ENCODE measurements at regions not wholly inside any gene's neighbourhood (a gene's known extent, or its start where the extent isn't known, plus 50 kb on each side); places are given as distances from the start of the nearest gene placed in this dataset.
"Not testable (repeated sequence)": the region's sequence is repeated elsewhere in the genome, so short reads cannot be mapped to it uniquely, and the experiment has no call there.

DNA sequence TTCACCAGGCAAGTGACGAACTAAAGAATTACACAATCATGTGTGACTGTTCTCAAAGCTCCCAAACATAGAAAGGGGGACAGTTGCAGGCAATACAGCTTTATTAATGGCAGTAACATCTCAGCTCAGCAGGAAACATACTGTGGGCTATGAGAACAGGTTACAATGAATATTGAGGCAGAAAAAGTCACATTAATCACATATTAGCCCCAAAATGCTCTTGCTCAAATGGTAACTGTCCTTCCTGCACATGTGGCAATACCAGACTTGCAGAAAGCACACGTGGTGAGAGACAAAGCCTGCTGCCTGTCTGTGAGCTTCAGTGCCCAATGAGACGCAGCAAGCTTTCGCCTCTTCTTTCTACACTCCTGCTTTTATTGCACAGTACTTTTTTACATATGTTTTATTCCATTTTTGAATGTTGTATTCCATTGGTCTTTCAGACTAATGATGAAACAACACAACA is 104.9 kb upstream of the ACBD5 start:
- Histone ChIP-seq H3K36me3 (no peaks in the 10 kb centered on the region), H3K27ac (no peak overlapping the region), H3K27me3 (peaks cover 0 to 20% (median 0%) of the 10 kb centered on the region in 3 donors), H3K4me1 (no peaks in the 10 kb centered on the region), H3K4me3 (no peak overlapping the region), H3K9me3 (no peaks in the 10 kb centered on the region)
- DNase-seq: no peak
- intact Hi-C loops (cut with DNase I; ENCODE audit: low total_unique reads): no loop called here
- WGBS, 5 donors: 49 to 56% (median 53%) methylated on average over 4 of the region's 4 CpGs
- no peak for TF ChIP-seq EP300 (IDR thresholded peaks at IDR 0.05)
- no peak for TF ChIP-seq POLR2AphosphoS5 (IDR thresholded peaks at IDR 0.05)
- TF ChIP-seq, protein P1, sequence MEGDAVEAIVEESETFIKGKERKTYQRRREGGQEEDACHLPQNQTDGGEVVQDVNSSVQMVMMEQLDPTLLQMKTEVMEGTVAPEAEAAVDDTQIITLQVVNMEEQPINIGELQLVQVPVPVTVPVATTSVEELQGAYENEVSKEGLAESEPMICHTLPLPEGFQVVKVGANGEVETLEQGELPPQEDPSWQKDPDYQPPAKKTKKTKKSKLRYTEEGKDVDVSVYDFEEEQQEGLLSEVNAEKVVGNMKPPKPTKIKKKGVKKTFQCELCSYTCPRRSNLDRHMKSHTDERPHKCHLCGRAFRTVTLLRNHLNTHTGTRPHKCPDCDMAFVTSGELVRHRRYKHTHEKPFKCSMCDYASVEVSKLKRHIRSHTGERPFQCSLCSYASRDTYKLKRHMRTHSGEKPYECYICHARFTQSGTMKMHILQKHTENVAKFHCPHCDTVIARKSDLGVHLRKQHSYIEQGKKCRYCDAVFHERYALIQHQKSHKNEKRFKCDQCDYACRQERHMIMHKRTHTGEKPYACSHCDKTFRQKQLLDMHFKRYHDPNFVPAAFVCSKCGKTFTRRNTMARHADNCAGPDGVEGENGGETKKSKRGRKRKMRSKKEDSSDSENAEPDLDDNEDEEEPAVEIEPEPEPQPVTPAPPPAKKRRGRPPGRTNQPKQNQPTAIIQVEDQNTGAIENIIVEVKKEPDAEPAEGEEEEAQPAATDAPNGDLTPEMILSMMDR (IDR thresholded peaks at IDR 0.05): no peak
- no peak for TF ChIP-seq POLR2A (IDR thresholded peaks at IDR 0.05)

DNA sequence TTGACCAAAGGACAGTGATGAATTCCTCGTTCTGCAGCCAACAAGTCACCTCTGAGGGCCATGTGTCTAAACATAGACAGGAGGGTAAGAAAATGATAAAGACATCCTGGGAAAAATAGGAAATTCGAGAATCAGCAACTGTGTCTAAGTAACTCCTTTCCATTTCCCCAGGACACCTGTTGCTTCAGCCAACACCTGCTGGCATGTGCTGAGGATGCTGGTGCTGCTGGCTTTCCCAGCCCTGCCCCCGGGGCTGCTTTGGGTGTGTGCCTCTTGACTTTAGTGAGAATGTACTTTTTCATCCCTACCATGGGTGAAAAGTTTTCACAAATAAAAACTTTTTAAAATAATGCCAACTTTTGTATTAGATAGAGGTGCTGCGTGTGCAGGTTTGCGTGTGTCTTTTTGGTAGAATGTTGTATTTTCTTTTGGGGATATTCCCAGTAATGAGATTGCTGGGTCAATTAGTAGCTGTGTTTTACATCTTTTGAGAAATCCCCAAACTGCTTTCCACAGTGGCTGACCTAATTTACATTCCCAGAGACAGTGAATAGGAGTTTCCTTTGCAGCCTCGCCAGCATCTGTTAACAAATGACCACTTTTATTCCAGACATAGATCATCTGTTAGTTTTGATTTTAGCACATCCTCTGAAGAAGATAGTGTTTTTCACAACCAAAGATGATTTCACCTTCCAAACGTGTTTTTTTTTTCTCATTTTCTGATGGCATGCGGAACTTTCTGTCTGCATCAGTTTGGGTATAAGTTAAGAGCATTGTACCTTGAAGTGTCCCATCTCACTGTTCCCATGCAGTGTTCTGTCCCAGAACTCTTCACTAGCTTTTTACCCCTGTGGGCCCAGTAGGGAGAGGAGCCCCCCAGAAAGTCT is 104.2 kb upstream of the ACBD5 start:
- 57 to 60% (median 58%) methylated on average over 8 of the region's 8 CpGs for WGBS, 5 donors
- DNase-seq: no peak
- H3K9me3 ChIP-seq: no peaks in the 10 kb centered on the region

DNA sequence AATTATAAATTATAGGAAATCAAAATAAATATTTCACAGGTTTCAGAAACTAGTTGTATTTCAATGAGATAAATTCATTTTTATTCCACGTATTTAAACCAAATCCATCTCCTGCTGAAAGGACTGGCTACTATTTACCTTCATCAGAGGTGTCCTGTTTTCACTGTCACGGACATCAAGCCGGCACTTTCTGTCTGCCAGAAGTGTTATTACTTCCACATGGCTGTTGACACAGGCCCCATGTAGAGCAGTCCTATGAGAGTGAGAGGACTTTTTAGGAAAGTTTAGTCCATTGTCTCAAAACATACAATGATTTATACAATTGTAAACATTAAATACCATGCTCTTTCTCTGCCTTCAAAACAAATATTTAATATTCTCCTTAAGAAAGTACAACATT is 100.4 kb upstream of the ACBD5 start:
- H3K36me3 ChIP-seq: no peaks in the 10 kb centered on the region
- 27 to 46% (median 41%) methylated on average over 3 of the region's 3 CpGs for WGBS, 5 donors
- TF ChIP-seq EP300 (IDR thresholded peaks at IDR 0.05) (no peak), POLR2A (IDR thresholded peaks at IDR 0.05) (no peak), POLR2AphosphoS5 (IDR thresholded peaks at IDR 0.05) (no peak)
- TF ChIP-seq, protein P1 (IDR thresholded peaks at IDR 0.05): no peak
- H3K4me3 ChIP-seq: no peak overlapping the region
- H3K27me3 ChIP-seq: no peaks in the 10 kb centered on the region
- DNase-seq: no peak
- no peaks in the 10 kb centered on the region for H3K9me3 ChIP-seq
- H3K4me1 ChIP-seq: no peaks in the 10 kb centered on the region
- intact Hi-C loops (cut with DNase I; ENCODE audit: low total_unique reads): no loop called here
- no peak overlapping the region for H3K27ac ChIP-seq

More for the DNA sequence above, 104.2 kb upstream of the ACBD5 start:
- H3K4me1 ChIP-seq: no peaks in the 10 kb centered on the region
- peaks cover 0 to 15% (median 0%) of the 10 kb centered on the region in 3 donors for H3K27me3 ChIP-seq
- intact Hi-C loops (cut with DNase I; ENCODE audit: low total_unique reads): no loop called here
- no peak overlapping the region for H3K4me3 ChIP-seq
- no peaks in the 10 kb centered on the region for H3K36me3 ChIP-seq
- TF ChIP-seq POLR2AphosphoS5 (IDR thresholded peaks at IDR 0.05): no peak
- no peak for TF ChIP-seq POLR2A (IDR thresholded peaks at IDR 0.05)
- TF ChIP-seq EP300 (IDR thresholded peaks at IDR 0.05): no peak
- TF ChIP-seq, protein P1 (IDR thresholded peaks at IDR 0.05): no peak
- no peak overlapping the region for H3K27ac ChIP-seq

DNA sequence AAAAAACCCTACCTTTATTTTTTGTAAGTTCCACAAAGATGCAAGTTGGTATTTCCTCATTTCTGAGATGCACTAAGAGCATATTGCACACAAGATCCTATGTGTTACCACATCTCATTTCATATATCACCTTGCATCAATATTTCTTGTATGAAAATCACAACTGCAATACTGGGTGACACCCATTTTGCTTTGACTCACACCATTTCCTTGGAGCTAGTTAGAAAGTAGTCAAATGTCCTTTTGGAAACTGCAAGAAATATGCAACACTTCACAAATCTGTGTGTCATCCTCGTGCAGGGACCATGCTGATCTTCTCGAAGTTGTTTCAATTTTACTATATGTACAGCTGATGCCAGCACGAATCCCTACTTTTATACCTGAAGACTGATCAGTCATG is 94.6 kb upstream of the ACBD5 start:
- H3K36me3 ChIP-seq; H3K9me3 ChIP-seq; H3K27ac ChIP-seq; DNase-seq; H3K27me3 ChIP-seq; H3K4me1 ChIP-seq; intact Hi-C loops (cut with DNase I; ENCODE audit: low total_unique reads); H3K4me3 ChIP-seq: not testable (repeated sequence)
- WGBS, 5 donors: 67 to 87% (median 82%) methylated on average over 3 of the region's 3 CpGs

- WGBS, 5 donors: 78 to 94% (median 90%) methylated on average over 3 of the region's 3 CpGs
- intact Hi-C loops (cut with DNase I; ENCODE audit: low total_unique reads): no loop called here
- no peaks in the 10 kb centered on the region for H3K27me3 ChIP-seq
Observed at GRCh38 chr10:27330074-27330473, 89.5 kb upstream of the ACBD5 start.

More at GRCh38 chr10:27330074-27330473, 89.5 kb upstream of the ACBD5 start:
- Histone ChIP-seq H3K36me3 (no peaks in the 10 kb centered on the region), H3K9me3 (no peaks in the 10 kb centered on the region), H3K4me3 (no peak overlapping the region), H3K27ac (no peak overlapping the region), H3K4me1 (no peaks in the 10 kb centered on the region)
- DNase-seq: no peak
- TF ChIP-seq POLR2AphosphoS5 (IDR thresholded peaks at IDR 0.05) (no peak), EP300 (IDR thresholded peaks at IDR 0.05) (no peak), POLR2A (IDR thresholded peaks at IDR 0.05) (no peak)
- TF ChIP-seq, protein P1 (IDR thresholded peaks at IDR 0.05): no peak
